Endothelial cell of umbilical vein (primary cell): ENCODE measurements at regions not wholly inside any gene's neighbourhood (a gene's known extent, or its start where the extent isn't known, plus 50 kb on each side); places are given as distances from the start of the nearest gene placed in this dataset.

Experiments used
- BruUV-seq: library from RNA; stranded (reverse); fragments of 400-500 nt; replicated peaks from 2 replicates; lab custom pipeline; 2021; lab: Mats Ljungman, UMichigan
- CTCF ChIA-PET: fragments of 300-600, 350-600 bp; sonication (Branson Sonifier 250); formaldehyde crosslinking; loops from one replicate; lab custom pipeline; 2021; ENCODE audit warnings: antibody characterized with exemption, inconsistent platforms; lab: Charles Lee
- POLR2A ChIA-PET: fragments of 300-600, 350-600 bp; sonication (Branson Sonifier 250); formaldehyde crosslinking; loops from one replicate; lab custom pipeline; 2021; ENCODE audit warnings: antibody characterized with exemption, inconsistent platforms; lab: Charles Lee
- DNase-seq: peaks from one replicate; pipeline ENCODE4 v3.0.0-alpha.2; 2011; ENCODE audit warnings: low read depth, low spot score
- FAIRE-seq: peaks from 2 replicates; lab custom pipeline; 2011; peaks lifted over from hg19 to GRCh38; lab: Jason Lieb, UNC
- H2AFZ ChIP-seq: 2 replicates; pipeline ENCODE4 v1.6.0; 2012; ENCODE audit warnings: low read depth, low read length, control low read depth, inconsistent platforms
- H3K27ac ChIP-seq: 2 replicates; pipeline ENCODE4 v1.5.1; 2011; ENCODE audit warnings: low read depth, mild to moderate bottlenecking, control low read depth, low read length, moderate library complexity; ENCODE audit not compliant: insufficient read depth
- H3K27me3 ChIP-seq, 2 experiments: 2 replicates each; pipeline versions ENCODE4 v1.6.0 to v1.6.1; 2011; ENCODE audit warnings: low read length in 2 of 2, mixed read lengths in 1 of 2; ENCODE audit not compliant: control insufficient read depth in 2 of 2, insufficient read depth in 2 of 2
- H3K36me3 ChIP-seq, 2 experiments: 2 replicates in 1 of 2; 3 replicates in 1 of 2; pipeline ENCODE4 v1.5.1; 2011; ENCODE audit warnings: low read length in 2 of 2, mild to moderate bottlenecking in 1 of 2, moderate library complexity in 1 of 2; ENCODE audit not compliant: control insufficient read depth in 2 of 2, insufficient read depth in 2 of 2; ENCODE audit errors: extremely low read depth in 1 of 2
- H3K4me1 ChIP-seq: 3 replicates; pipeline ENCODE4 v1.5.1; 2011; ENCODE audit warnings: mild to moderate bottlenecking, low read length; ENCODE audit not compliant: control insufficient read depth, insufficient read depth; ENCODE audit errors: extremely low read depth
- H3K4me2 ChIP-seq: 2 replicates; pipeline ENCODE4 v1.6.1; 2011; ENCODE audit warnings: low read length, control low read depth, mixed read lengths; ENCODE audit not compliant: insufficient read depth
- H3K4me3 ChIP-seq, 3 experiments: fragments of 200-600 bp in 1 of 3; sonication (generic), shearing (Covaris generic) in 1 of 3; replicated peaks in 1 of 3; 2 replicates each; pipeline ENCODE4 v1.5.1; 2011 to 2016; ENCODE audit warnings: control low read depth in 3 of 3, low read length in 3 of 3, mild to moderate bottlenecking in 2 of 3, inconsistent platforms in 1 of 3, low read depth in 1 of 3, moderate library complexity in 1 of 3; ENCODE audit not compliant: insufficient read depth in 1 of 3
- H3K79me2 ChIP-seq: 2 replicates; pipeline ENCODE4 v1.6.0; 2012; ENCODE audit warnings: low read length, inconsistent platforms; ENCODE audit not compliant: control insufficient read depth, insufficient read depth
- H3K9ac ChIP-seq: replicated peaks from 2 replicates; pipeline ENCODE3; 2011; ENCODE audit warnings: low read length, control low read depth; ENCODE audit not compliant: insufficient read depth; ENCODE audit errors: extremely low read depth
- H3K9me1 ChIP-seq: replicated peaks from 3 replicates; pipeline ENCODE4 v1.6.0; 2011; ENCODE audit warnings: mild to moderate bottlenecking, low read length; ENCODE audit not compliant: control insufficient read depth, insufficient read depth; ENCODE audit errors: extremely low read depth
- H3K9me3 ChIP-seq: replicated peaks from 2 replicates; pipeline ENCODE4 v1.5.1; 2012; ENCODE audit warnings: low read length, inconsistent platforms; ENCODE audit not compliant: control insufficient read depth, insufficient read depth
- H4K20me1 ChIP-seq: replicated peaks from 2 replicates; pipeline ENCODE3; 2011; ENCODE audit warnings: mild to moderate bottlenecking, low read length; ENCODE audit not compliant: control insufficient read depth, insufficient read depth; ENCODE audit errors: extremely low read depth
- CTCF ChIP-seq, 2 donors: IDR thresholded peaks; 1 replicate in 1 of 2; 2 replicates in 1 of 2; pipeline ENCODE4 v1.5.1; 2011; ENCODE audit warnings: low read length in 2 of 2, mild to moderate bottlenecking in 2 of 2, moderate library complexity in 2 of 2, control low read depth in 1 of 2, inconsistent platforms in 1 of 2, low read depth in 1 of 2; ENCODE audit not compliant: insufficient read depth in 1 of 2; ENCODE audit errors: extremely low read depth in 1 of 2
- EZH2 ChIP-seq: IDR thresholded peaks from 2 replicates; pipeline ENCODE4 v1.6.1; 2012; ENCODE audit warnings: borderline replicate concordance, low read depth, mild to moderate bottlenecking, moderate library complexity, low read length, inconsistent platforms; ENCODE audit not compliant: severe bottlenecking
- FOS ChIP-seq: IDR thresholded peaks from 2 replicates; pipeline ENCODE4 v1.6.1; 2011; ENCODE audit warnings: mild to moderate bottlenecking, low read length, moderate library complexity, borderline replicate concordance; ENCODE audit not compliant: insufficient read depth
- GATA2 ChIP-seq: IDR thresholded peaks from 2 replicates; pipeline ENCODE4 v1.7.0; 2011; ENCODE audit warnings: low read depth, mild to moderate bottlenecking, moderate library complexity, mixed read lengths, low read length; ENCODE audit not compliant: insufficient read length, insufficient read depth
- JUN ChIP-seq: IDR thresholded peaks from 2 replicates; pipeline ENCODE4 v1.6.1; 2011; ENCODE audit warnings: borderline replicate concordance, low read depth; ENCODE audit not compliant: insufficient read length, insufficient read depth
- MAX ChIP-seq: IDR thresholded peaks from 2 replicates; pipeline ENCODE4 v1.6.1; 2011; ENCODE audit not compliant: insufficient read depth, insufficient read length
- MYC ChIP-seq: IDR thresholded peaks from one replicate; pipeline ENCODE4 v1.6.1; 2011; ENCODE audit warnings: mild to moderate bottlenecking, low read depth, low read length
- POLR2A ChIP-seq: IDR thresholded peaks from 2 replicates; pipeline ENCODE4 v1.6.1; 2012; ENCODE audit warnings: low read depth, mild to moderate bottlenecking, control low read depth, low read length
- POLR2AphosphoS5 ChIP-seq: IDR thresholded peaks from 2 replicates; pipeline ENCODE4 v1.6.1; 2012; ENCODE audit warnings: low read depth, mild to moderate bottlenecking, control low read depth, low read length, moderate library complexity; ENCODE audit not compliant: insufficient read depth
- dilution Hi-C: fragments of 300-500 bp; cut with MboI; formaldehyde crosslinking; loops from one replicate; pipeline ENCODE4 v1.15.0; 2019; ENCODE audit warnings: low sequenced_read_pairs; ENCODE audit not compliant: extremely low pct_ligation_motif_present
- intact Hi-C: fragments of 100-400 bp; cut with micrococcal nuclease; formaldehyde crosslinking; loops from one replicate; pipeline ENCODE4 v1.10.0; 2022

GRCh38 chrX:115906276-115906675 is 264.3 kb upstream of the AGTR2 start:
- intact Hi-C loops: no loop called here
- H3K4me1 ChIP-seq: no peaks in the 10 kb centered on the region
- DNase-seq (no peak), FAIRE-seq (no peak)
- no peaks in the 10 kb centered on the region for H3K27me3 ChIP-seq
- no peaks in the 10 kb centered on the region for H3K79me2 ChIP-seq
- H3K4me2 ChIP-seq: no peak overlapping the region
- CTCF ChIA-PET: no interaction called here
- BruUV-seq: no TSS peak
- no peaks in the 10 kb centered on the region for H4K20me1 ChIP-seq
- no peak overlapping the region for H2AFZ ChIP-seq
- TF ChIP-seq GATA2 (no peak), EZH2 (no peak), POLR2A (no peak), POLR2AphosphoS5 (no peak), JUN (no peak), MAX (no peak), FOS (no peak), MYC (no peak), CTCF (IDR thresholded peaks at IDR 0.05; ENCODE audit: extremely low read depth in 1 of 2, insufficient read depth in 1 of 2, low read depth in 1 of 2, low read length in 2 of 2) (no peak)
- dilution Hi-C loops: no loop called here
- POLR2A ChIA-PET: no interaction called here
- no peaks in the 10 kb centered on the region for H3K9me1 ChIP-seq
- H3K36me3 ChIP-seq: no peaks in the 10 kb centered on the region
- H3K9ac ChIP-seq: no peak overlapping the region
- H3K9me3 ChIP-seq: no peaks in the 10 kb centered on the region
- H3K4me3 ChIP-seq: no peak overlapping the region
- no peak overlapping the region for H3K27ac ChIP-seq
